DMS114 treated with DMSO at 0.1 percent for 48 hours (cell line): ENCODE measurements at regions not wholly inside any gene's neighbourhood (a gene's known extent, or its start where the extent isn't known, plus 50 kb on each side); places are given as distances from the start of the nearest gene placed in this dataset.

Experiments
- DNase-seq: peaks from one replicate; lab custom pipeline; 2025; ENCODE audit not compliant: unreplicated experiment; lab: John Stamatoyannopoulos, UW

- no peak for DNase-seq
These were observed 294.5 kb upstream of the IRX4 start for GRCh38 chr5:2177244-2177643.

GRCh38 chr5:2176581-2176980, 293.9 kb upstream of the IRX4 start:
- DNase-seq: no peak

DNA sequence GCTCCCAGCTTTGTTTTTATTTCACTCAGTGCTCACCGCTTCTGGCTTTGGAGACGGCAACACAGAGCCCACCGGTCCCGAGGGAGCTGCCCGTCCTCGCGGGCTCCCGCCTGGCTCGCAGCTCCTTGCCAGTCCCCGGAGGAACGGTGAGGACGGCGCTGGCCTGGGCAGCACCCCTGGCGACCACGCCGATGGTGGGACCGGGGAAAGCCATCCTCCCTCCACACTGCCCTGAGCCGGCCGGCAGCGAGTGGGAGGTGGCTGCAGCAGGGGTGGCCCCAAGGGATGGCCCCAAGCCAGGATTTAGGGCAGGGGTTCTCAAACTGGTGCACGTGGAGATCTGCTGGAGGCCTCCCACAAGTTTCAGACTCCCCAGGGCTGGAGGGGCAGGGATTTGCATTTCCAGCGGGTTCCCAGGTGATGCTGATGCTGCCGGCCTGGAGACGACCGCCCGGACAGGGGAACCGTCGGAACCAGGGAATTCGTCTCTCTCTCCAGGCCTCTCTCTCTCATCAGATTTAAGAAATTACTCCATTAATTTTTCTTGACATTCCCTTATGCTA, 293.2 kb upstream of the IRX4 start:
- no peak for DNase-seq

DNA sequence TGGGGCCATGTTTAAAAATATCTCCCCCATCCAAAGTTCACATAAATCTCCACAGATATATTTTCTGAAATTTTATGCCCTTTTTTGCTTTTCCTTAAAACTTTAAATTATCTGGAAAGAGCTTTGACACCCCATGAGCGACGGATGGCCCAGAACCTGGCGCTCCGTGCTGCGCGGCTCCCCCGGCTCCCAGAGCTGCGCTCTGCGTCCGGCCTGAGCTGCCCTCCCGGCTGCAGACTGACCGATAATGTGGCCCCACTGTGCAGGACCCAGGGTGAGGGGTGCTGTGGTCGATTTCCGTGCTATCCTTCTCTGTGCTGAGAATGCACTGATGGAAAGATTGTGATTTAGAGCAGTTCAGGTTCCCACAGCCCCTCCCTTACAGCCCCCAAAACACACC, 292.3 kb upstream of the IRX4 start:
- DNase-seq: no peak

DNA sequence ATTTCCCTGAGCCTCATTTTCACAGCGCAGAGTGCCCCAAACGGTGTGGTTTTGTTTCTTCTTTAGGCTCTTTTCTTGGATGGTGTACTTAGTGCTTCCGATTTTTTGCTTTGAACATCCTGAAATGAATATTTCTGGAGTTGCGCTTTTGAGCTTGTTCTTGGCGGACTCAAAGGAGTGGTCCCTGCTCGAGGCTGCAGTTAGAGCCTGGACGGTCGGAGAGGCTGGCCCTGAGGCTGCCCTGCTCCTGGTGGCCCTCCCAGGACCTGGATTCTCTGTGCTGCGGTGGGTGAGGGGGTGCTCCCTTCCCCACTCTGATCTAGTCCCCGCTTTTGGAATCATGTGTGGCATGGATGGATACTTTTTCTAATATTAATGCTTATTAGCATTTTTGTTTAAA, 291.8 kb upstream of the IRX4 start:
- no peak for DNase-seq

DNA sequence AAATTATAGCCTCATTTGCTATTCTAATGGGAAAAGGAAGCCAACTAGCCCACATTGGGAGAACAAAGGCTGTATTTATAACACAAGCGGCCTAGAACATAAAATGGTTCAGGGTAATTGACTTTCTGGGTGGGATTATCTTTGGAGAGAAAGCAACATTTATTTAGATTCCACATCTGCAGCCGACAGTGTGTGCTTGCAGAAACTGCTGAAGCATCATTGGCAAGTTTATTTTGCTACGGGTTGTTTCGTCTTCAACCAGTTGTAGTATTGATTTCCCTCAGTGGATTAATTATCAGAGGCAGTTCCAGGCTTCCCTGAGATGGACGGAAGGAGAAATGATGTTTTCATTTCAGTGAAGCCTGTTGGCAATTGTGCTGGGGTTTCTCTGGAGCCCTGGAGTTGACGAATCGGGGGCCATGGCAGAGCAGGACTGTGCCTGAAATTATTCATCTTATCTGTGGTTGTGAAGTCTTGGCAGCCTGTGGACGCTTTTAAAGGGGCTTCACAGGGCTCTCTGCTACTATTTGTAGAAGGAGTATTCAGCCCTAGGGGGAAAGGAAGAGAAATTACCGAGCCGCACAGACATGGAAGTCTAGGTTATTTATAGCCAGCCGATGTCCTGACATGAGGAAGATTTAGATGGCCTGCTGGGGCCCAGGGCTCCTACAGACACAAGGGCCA, 290.6 kb upstream of the IRX4 start:
- no peak for DNase-seq

GRCh38 chr5:2172471-2172870, 289.7 kb upstream of the IRX4 start:
- no peak for DNase-seq

- no peak for DNase-seq
These were observed 288.0 kb upstream of the IRX4 start for GRCh38 chr5:2170761-2171160.

DNA sequence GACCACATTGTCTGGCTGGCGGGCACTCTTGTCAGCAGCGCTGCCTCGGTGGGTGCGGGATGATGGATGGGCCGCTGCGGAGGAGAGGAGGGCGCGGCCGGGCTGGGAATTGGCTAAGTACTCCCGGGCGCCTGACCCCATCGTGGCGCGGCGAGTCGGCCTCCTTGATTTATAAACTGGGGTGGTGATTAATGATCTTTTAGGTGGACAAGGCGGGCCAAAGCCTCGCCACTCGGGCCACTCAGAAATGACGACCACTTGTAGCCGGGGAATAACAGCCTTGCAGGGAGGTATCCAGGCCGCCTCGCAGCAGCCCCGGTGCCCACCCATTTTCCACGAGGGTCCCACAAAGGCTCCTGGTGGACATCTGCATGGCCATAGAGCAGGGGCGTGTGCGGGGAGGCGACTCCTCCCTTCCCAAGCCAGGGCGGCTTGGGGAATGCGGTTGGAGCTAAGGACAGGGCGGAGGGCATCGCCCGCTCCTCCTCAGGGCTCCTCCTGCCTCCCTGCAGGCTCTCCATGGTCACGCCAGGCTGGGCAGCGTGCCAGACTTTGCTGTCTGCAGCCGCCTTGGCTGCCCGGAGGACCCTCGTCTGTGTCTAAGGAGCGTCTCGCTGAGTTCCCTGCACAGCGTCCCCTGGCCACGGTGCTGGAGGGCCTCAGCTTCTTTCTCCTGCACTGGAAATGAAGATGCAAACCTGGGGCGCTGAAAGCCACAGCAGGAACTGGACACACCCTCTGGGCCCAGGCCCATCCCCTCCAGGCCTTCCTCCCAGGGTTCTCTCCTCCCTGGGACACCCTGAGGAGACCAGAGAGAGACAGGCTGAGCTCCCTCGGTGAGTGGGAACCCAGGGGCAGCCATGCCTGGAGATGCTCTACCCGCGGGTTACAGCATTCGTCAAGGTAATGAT, 287.4 kb upstream of the IRX4 start:
- DNase-seq: no peak

- no peak for DNase-seq
These were observed 286.7 kb upstream of the IRX4 start for GRCh38 chr5:2169430-2169808.

- DNase-seq: no peak
These were observed 286.1 kb upstream of the IRX4 start for GRCh38 chr5:2168601-2169429.

DNA sequence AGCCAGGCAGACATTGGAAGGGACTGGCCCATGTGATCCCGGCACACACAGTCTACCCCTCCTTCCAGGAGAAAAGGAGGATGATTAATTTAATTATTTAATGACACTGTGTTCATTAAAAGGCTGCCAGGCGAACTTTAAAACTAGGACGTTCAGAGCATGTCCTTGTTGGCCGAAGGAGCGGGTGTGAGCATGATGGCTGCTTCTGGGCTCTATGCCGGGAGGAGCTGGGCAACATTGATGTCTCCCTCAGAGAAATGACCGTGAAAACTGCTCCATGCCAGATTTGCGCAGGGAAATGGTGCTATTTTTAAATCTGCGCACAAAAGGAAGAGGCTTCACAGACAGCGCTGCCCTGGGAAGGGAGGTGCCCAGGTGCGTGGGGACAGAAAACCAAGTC, 284.9 kb upstream of the IRX4 start:
- DNase-seq: no peak

GRCh38 chr5:2166979-2167377, 284.3 kb upstream of the IRX4 start:
- DNase-seq: no peak

DNA sequence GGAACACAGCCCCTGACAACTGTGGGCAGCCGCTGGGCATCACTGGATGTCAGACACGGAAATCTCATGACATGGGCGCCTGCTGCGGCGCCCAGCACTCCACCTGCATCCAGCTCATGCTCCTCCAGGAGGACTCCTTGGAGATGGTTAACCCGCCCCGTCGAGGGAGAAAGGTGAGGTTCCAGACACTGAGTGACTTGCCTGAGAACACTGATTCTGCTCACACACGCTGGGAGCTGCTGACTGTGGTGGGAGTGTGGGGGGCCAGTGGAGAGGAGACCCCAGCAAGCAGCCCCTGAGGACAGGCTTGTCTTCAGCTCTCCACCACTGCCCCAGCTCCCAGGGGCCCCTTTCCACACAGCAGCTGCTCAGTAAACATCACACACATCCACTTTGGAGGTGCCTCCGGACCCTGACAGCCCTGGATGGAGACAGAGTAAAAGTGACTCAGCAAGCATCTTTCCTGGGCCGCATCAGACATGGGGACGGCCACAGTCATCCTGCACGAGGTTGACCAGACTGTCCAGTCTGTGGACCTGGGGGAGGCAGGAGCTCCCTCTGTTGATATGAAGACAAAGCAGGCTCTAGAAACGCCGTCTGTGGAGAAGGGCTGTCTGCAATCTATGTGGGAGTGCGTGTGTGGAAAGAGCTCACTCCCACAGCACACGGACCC, 283.7 kb upstream of the IRX4 start:
- no peak for DNase-seq

DNA sequence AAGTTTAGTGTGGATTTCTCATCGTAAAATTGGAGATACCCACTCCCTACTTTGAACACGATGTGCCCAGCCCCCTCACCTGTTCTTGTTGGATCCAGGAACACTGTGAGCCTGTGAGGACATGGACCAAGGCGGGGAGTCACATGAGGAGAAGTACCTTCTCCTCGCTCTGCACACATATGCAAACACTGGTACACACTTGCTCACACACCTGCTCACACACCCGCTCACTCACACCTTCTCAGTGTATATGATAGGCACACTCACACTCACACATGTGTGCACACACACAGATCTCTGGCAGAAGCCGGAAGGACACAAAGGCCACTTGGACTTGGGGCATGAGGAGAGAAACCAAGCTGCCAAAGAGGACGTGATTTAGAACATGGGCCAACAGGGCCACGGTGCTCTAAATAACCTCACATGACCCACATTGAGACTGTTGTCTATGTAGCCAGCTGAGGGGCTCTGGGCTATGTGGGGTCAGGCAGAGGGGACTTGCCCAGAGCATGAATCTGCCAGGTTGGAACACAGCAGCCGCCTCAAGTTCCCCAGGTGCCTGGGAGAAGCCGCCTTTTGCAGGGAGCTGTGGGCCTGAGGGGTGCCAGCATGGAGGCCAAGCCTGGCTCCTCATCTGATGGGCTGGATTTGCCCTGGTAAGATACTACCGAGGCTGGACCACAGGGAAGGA, 283.0 kb upstream of the IRX4 start:
- DNase-seq: no peak

- DNase-seq: no peak
These were observed 282.5 kb upstream of the IRX4 start for GRCh38 chr5:2165203-2165602.

DNA sequence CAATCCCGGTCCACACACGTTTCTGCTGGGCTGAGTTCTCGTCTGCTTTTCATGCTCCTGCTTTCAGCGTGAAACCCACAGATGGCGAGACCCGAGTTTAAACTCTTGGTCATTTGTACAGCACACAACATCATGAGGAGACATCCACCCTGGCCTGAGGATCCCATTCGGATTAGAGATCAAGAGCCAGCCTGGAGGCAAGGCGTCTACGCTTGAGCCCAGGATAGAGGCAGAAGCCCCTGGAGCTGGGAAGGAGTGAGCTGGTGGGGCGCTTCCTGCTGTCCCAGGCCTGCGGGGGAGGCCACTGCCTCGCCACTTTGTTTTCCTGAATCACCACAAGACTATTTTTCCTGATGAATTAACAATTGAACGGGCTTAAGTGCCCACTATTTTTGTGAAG, 281.9 kb upstream of the IRX4 start:
- DNase-seq: no peak

DNA sequence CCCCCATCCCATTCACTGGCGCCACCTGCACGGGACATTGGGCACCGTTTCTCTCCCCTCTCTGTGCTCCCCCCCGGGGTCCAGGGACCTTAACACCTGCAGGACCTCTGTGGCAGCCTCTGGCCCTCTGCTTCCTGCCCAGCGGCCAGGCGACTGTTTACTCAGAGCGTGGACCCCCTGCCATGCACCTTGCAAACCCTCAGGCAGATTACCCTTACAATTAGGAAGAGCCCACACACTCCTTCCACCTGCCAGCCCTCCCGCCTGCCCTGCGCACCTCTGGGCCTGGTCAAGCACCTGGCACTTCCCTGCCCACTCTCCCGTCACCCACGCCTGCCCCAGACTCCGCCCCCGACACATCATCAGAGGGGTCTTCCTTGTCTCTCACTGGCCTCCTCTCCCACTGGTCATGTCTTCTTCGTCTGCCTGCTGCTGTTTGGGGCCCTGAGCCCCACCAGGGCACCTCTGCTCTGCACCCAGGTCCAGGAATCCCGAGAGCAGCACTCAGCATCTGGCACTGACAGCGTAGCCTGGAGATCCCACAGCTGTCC, 281.3 kb upstream of the IRX4 start:
- DNase-seq: no peak

- DNase-seq: no peak
These were observed 280.5 kb upstream of the IRX4 start for GRCh38 chr5:2163060-2163856.
